Aorta (tissue), 5 donors: ENCODE measurements at regions not wholly inside any gene's neighbourhood (a gene's known extent, or its start where the extent isn't known, plus 50 kb on each side); places are given as distances from the start of the nearest gene placed in this dataset.

Source experiments
- ATAC-seq: fragments of 200-7000 bp; cut with Tn5 transposase; one replicate; pipeline ENCODE4 v1.9.1; 2022; ENCODE audit warnings: moderate library complexity; ENCODE audit not compliant: low FRiP score
- DNase-seq, 2 donors: peaks; one replicate each; pipeline ENCODE4 v3.0.0-alpha.2; 2020
- H3K27ac ChIP-seq, 2 donors: one replicate each; pipeline ENCODE4 v1.5.1; 2013; ENCODE audit warnings: low read length in 2 of 2, mild to moderate bottlenecking in 2 of 2, moderate library complexity in 2 of 2, control low read depth in 1 of 2, inconsistent platforms in 1 of 2, low read depth in 1 of 2
- H3K27me3 ChIP-seq, 2 donors: one replicate each; pipeline ENCODE4 v1.6.1; 2013; ENCODE audit warnings: control low read depth in 1 of 2, low read length in 1 of 2, mild to moderate bottlenecking in 1 of 2, moderate library complexity in 1 of 2; ENCODE audit not compliant: insufficient read depth in 2 of 2, control insufficient read depth in 1 of 2
- H3K36me3 ChIP-seq, 2 donors: one replicate each; pipeline ENCODE4 v1.6.1; 2013; ENCODE audit warnings: control low read depth in 1 of 2, low read length in 1 of 2, mild to moderate bottlenecking in 1 of 2; ENCODE audit not compliant: insufficient read depth in 2 of 2, control insufficient read depth in 1 of 2
- H3K4me1 ChIP-seq, 2 donors: one replicate each; pipeline ENCODE4 v1.6.1; 2013; ENCODE audit warnings: low read length in 2 of 2, control low read depth in 1 of 2, mild to moderate bottlenecking in 1 of 2, moderate library complexity in 1 of 2; ENCODE audit not compliant: insufficient read depth in 2 of 2, control insufficient read depth in 1 of 2
- H3K4me3 ChIP-seq, 2 donors: one replicate each; pipeline ENCODE4 v1.5.1; 2013; ENCODE audit warnings: low read length in 2 of 2, control low read depth in 1 of 2, mild to moderate bottlenecking in 1 of 2
- H3K9me3 ChIP-seq: one replicate; pipeline ENCODE4 v1.6.1; 2013; ENCODE audit warnings: mild to moderate bottlenecking, low read length; ENCODE audit not compliant: control insufficient read depth
- WGBS, 2 donors: extraction: QIAGEN DNeasy Blood & Tissue Kit; methylation state at CpG; one replicate each; pipeline ENCODE4 v1.1.7; 2013; 5-methylcytosine and 5-hydroxymethylcytosine counted together
- intact Hi-C, 2 donors: fragments of 100-400 bp; cut with DNase I; formaldehyde crosslinking; loops; one replicate each; pipeline versions ENCODE4 v1.14.2 to v1.15.0; 2022
- donor health status: healthy with polysubstance abuse.
- donor health status: Bipolar disorder and iron deficiency.
- donor health status: DM: no; HTN: no; CAD: no.
- donor health status: DM: no; HTN: no; CAD: no.
- donor health status: DM: yes; HTN: yes; CAD: no.

DNA sequence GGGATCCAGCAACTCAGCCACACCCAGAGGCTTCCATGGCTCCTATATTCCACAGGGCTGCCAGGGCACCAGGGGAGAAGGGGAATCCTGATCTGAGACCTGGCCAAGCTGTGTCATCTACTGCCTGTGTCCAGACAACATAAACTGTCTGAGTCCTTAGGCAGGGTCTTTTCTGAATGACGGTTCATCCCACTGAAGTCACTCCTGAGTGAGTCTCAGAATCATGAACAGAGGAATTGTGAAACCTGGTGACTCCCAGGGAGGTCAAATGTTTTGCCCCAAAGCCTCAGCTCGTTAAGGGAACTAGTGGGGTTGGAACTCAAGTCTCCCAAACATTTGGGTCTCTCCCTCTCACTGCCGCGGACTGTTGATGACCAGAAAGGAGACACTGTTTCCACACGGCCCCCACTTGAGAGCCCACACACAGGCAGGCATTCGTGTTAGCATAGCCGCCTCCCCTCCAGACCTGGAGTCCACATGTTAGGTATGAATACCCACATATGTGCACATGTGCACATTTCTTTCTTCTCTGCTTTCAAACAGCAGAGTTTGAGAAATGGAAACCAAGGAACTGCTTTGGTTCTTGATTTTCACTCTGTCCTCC lies 87.2 kb upstream of the KCNK12 start:
- DNase-seq (no peak), ATAC-seq (no peak)
- 77 to 90% methylated on average over 7 of the region's 7 CpGs for WGBS, 2 donors
- Histone ChIP-seq H3K9me3 (no peaks in the 10 kb centered on the region), H3K36me3 (no peaks in the 10 kb centered on the region), H3K4me3 (no peak overlapping the region), H3K27me3 (no peaks in the 10 kb centered on the region), H3K4me1 (no peaks in the 10 kb centered on the region), H3K27ac (no peak overlapping the region)
- intact Hi-C loops, result no loop called here

DNA sequence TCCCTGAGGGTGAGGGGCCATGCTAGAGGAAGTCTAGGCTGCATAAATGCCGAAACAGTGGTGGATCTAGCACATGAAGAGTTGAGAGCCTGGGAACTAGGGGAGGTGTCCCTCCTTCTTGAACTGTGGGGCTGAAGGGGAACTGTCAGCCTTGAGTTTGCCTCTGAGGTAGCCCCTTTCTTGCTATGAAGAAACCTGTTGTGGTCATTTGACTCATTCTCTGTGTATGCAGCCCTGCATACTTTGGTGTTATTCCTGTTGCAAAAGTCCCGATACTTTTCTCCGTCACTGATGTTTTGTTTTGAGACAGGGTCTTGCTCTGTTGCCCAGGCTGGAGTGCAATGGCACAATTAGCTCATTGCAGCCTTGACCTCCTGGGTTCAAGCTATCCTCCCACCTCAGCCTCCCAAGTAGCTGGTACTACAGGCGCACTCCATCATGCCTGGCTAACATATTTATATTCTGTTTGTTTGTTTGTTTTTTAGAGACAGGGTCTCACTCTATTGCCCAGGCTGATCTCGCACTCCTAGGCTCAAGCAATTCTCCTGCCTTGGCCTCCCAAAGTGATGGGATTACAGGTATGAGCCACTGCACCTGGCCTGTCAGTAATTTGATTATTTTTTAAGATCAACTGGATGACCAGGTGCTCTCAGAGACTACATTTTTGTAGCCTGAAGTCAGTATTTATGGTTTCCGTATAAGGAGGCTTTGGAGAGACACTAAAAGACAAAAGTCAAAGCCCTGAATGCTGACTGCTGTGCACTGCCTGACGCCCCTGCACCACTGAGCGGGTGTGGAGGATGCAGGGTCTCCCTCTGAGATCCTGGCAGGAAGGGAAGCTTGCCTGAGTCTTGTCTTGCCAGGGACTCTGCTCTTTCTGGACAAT lies 86.2 kb upstream of the KCNK12 start:
- H3K9me3 ChIP-seq, result no peaks in the 10 kb centered on the region
- no peaks in the 10 kb centered on the region for H3K4me1 ChIP-seq
- H3K36me3 ChIP-seq, result no peaks in the 10 kb centered on the region
- H3K27ac ChIP-seq, result no peak overlapping the region
- no peaks in the 10 kb centered on the region for H3K27me3 ChIP-seq
- DNase-seq (no peak), ATAC-seq (no peak)
- intact Hi-C loops, result no loop called here
- 85 to 92% methylated on average over 8 of the region's 8 CpGs for WGBS, 2 donors
- H3K4me3 ChIP-seq, result no peak overlapping the region

DNA sequence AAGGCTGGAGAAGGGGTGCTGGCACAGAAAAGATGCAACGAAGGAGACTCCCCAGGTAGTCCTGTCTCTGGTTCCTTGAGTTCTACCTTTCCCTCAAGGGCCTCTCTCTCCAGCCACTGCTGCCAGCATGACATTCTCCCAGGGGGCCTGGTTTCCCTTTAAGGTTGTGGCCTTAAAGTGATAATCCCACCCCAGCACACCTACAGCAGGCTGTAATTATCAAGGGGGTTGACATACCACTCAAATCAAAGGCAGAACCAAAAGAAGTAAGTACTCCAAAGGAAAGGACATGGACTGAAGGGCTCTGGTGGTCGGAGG lies 84.7 kb upstream of the KCNK12 start:
- Histone ChIP-seq H3K9me3 (no peaks in the 10 kb centered on the region), H3K4me1 (no peaks in the 10 kb centered on the region), H3K4me3 (no peak overlapping the region), H3K27ac (no peak overlapping the region), H3K36me3 (no peaks in the 10 kb centered on the region), H3K27me3 (no peaks in the 10 kb centered on the region)
- 84 to 90% methylated on average over 2 of the region's 2 CpGs for WGBS, 2 donors
- intact Hi-C loops, result no loop called here
- DNase-seq (no peak), ATAC-seq (no peak)

DNA sequence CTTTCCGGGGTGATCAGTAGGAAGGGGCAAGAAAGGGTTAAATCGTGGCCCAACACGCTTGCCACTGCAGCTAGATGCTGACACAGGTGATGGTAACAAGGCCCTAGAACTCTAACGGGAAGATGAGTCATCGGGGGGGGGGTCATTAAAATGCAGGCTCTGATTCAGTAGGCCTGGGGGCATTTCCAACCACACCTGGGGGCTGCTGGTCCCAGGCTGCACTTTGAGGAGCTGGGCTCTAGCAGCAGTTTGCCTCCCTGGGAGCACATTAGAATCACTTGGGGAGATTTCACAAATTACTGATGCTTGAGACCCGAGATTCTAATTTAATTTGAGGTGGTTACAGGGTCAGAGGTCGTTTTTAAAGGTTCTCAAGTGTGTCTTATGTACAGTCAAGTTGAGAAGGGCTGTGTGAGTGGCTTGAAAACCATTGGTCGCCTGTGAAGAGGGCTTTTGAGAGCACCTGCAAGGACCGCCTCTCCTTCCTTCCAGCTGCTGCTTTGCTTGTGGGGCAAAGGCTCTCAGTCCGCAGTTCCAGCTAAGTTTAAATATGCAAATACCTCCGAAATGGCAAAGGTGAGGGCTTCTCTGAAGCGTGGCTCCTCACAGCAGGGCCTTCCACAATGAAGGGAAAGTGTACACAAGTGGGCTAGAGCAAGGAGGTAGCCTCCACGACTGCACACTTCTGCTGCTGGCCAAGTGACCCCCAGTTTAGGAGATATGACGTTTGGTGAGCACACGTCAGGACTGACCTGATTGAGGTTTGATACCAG lies 84.2 kb upstream of the KCNK12 start:
- ATAC-seq, result no peak
- Histone ChIP-seq H3K27me3 (no peaks in the 10 kb centered on the region), H3K4me1 (no peaks in the 10 kb centered on the region), H3K36me3 (no peaks in the 10 kb centered on the region), H3K27ac (no peak overlapping the region), H3K4me3 (no peak overlapping the region), H3K9me3 (no peaks in the 10 kb centered on the region)
- no peak for DNase-seq
- WGBS, 2 donors, result 73 to 77% methylated on average over 15 of the region's 15 CpGs
- intact Hi-C loops, result no loop called here

DNA sequence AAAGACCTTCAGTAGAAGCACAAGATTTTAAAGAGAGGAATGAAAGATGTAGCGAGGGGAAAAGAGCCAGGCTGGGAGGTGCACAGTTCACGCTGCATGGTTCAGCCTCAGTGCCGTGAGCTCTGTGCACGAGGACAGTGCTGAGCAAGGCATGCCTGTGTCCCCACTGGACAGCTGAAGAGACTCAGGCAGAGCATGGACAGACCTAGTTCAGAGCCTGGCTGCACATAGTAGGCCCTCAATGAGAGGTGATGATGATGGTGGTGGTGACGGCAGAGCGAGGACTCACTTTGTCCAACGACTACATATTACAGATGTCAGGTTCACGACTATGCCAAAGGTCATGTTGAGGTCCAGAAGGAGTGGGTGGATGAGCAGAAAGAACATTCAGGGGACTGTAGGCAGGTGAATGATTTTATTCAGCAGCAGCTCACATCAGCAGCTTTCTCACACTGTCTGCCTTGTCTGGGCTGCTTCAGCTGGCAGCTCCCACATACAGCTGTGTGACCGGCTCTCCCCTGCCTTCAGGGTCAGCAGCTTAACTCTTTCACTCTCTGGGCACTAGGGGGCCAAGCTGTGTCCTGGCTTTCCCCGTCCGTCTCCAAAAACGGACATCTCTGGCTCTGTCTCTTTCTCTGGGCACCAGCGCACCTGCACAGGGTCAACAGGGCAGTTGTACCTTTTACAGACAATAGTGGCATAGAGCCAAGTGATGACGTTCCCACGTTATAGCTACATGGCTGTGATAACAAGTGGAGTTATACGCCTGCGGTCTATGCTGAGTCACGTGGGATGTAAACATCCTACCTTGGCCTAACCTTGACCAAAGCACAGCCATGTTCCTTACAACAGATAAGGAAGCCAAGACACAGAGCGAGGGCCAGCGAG lies 83.4 kb upstream of the KCNK12 start:
- 55 to 66% methylated on average over 20 of the region's 20 CpGs for WGBS, 2 donors
- Histone ChIP-seq H3K36me3 (no peaks in the 10 kb centered on the region), H3K27ac (no peak overlapping the region), H3K27me3 (no peaks in the 10 kb centered on the region), H3K9me3 (no peaks in the 10 kb centered on the region), H3K4me3 (no peak overlapping the region), H3K4me1 (no peaks in the 10 kb centered on the region)
- intact Hi-C loops, result no loop called here
- ATAC-seq (no peak), DNase-seq (no peak)

DNA sequence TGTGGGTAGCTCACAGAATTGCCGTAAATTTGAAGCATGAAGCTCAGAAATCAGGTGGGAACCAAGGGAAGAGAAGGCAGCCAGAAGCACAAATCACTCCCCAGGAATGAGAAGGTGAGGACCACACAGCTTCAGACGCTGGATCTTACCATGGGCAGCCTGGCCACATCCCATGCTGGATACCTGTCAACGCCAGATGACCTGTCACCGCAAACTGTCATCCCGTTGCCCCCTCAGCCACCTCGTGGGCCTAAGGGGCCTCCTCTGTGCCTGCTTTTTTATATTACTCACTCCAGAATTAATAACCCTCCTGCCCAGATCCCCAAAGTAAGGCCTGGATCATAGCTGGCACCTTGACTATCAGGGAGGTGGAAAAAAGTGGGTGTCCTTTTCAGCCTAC lies 82.3 kb upstream of the KCNK12 start:
- Histone ChIP-seq H3K4me3 (no peak overlapping the region), H3K27ac (no peak overlapping the region), H3K36me3 (no peaks in the 10 kb centered on the region), H3K27me3 (no peaks in the 10 kb centered on the region), H3K9me3 (no peaks in the 10 kb centered on the region), H3K4me1 (no peaks in the 10 kb centered on the region)
- 85 to 91% methylated on average over 6 of the region's 6 CpGs for WGBS, 2 donors
- DNase-seq, result no peak
- ATAC-seq, result no peak
- intact Hi-C loops, result no loop called here

DNA sequence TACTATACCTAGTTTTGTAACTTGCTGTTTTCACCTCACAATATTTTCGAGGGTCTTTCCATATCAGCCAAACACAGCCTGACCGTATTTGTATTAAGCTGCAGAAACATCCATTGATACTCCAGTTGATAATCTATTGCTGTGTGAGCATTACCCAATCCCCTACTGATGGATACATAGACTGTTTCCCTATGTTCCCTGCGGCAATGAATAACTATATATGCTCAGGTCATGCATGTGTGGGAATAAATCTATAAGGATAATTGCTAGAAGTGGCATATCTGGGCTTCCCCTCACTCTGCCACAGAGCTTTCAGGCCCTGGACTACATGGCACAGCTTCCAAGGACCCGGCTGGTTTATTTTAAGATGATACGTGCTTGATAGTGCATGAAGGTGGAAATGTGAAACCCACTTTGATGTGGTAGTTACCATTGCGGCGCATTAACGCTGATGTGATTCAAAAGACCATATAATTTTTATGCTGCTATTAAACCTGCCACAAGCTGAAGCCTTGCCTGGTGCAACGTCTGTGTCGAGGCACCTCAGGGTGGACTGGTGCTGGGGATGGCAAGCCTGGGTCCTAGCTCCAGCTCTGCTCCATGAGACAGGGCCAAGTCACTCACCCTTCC lies 81.4 kb upstream of the KCNK12 start:
- Histone ChIP-seq H3K27me3 (no peaks in the 10 kb centered on the region), H3K4me3 (no peak overlapping the region), H3K27ac (no peak overlapping the region), H3K36me3 (no peaks in the 10 kb centered on the region), H3K9me3 (no peaks in the 10 kb centered on the region), H3K4me1 (no peaks in the 10 kb centered on the region)
- WGBS, 2 donors, result 83 to 85% methylated on average over 10 of the region's 10 CpGs
- intact Hi-C loops, result no loop called here
- DNase-seq (no peak), ATAC-seq (no peak)

DNA sequence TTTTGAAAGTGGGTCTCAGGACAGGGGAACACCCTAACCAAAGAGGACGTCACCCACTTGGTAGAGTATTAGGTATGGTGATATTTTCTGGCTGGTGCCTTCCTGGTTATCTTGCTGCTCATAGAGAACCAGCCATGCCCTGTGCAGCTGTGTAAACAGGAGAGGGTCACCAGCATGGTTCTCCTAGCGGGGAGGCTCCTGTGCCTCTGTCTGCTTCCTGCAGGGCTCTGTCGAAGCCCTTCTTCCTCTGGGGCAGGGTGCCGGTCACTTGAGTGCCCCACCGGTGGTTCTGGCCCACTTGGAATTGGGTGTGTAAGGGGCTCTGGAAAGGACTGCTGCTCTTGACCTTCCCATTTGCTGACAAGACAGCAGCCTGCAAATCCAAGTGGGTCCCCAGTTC lies 80.5 kb upstream of the KCNK12 start:
- intact Hi-C loops, result no loop called here
- no peak for ATAC-seq
- 29 to 47% methylated on average over 5 of the region's 5 CpGs for WGBS, 2 donors
- no peak overlapping the region for H3K27ac ChIP-seq
- H3K9me3 ChIP-seq, result no peaks in the 10 kb centered on the region
- no peak overlapping the region for H3K4me3 ChIP-seq
- no peaks in the 10 kb centered on the region for H3K4me1 ChIP-seq
- no peaks in the 10 kb centered on the region for H3K27me3 ChIP-seq
- no peak for DNase-seq
- H3K36me3 ChIP-seq, result no peaks in the 10 kb centered on the region
